ENCODE measurements at regions not wholly inside any gene's neighbourhood (a gene's known extent, or its start where the extent isn't known, plus 50 kb on each side); places are given as distances from the start of the nearest gene placed in this dataset.
"Not testable (repeated sequence)": the region's sequence is repeated elsewhere in the genome, so short reads cannot be mapped to it uniquely, and the experiment has no call there.

- peak; percentile 47 to 64 for DNase-seq
These were observed 115.4 kb downstream of the LHX2 start for GRCh38 chr9:124126648-124127646.

GRCh38 chr9:124128568-124129166 lies 117.1 kb downstream of the LHX2 start:
- peak in 1 of 2 experiments; percentile 33 for DNase-seq

GRCh38 chr9:124130277-124131075 lies 118.9 kb downstream of the LHX2 start:
- no peak for DNase-seq

- not testable (repeated sequence) for DNase-seq
These were observed 120.0 kb downstream of the LHX2 start for GRCh38 chr9:124131518-124131917.

GRCh38 chr9:124132671-124133147 lies 121.1 kb downstream of the LHX2 start:
- DNase-seq = no peak

GRCh38 chr9:124133727-124134126 lies 122.2 kb downstream of the LHX2 start:
- DNase-seq = peak in 1 of 2 experiments; percentile 40

- no peak for DNase-seq
These were observed 123.0 kb downstream of the LHX2 start for GRCh38 chr9:124134526-124134925.

GRCh38 chr9:124135813-124136365 lies 121.9 kb upstream of the NEK6 start:
- no peak for DNase-seq

GRCh38 chr9:124137009-124137943 lies 120.5 kb upstream of the NEK6 start:
- no peak for DNase-seq

- DNase-seq = no peak
These were observed 119.8 kb upstream of the NEK6 start for GRCh38 chr9:124137944-124138335.

- no peak for DNase-seq
These were observed 118.7 kb upstream of the NEK6 start for GRCh38 chr9:124139001-124139400.

GRCh38 chr9:124140941-124141568 lies 116.7 kb upstream of the NEK6 start:
- no peak for DNase-seq

GRCh38 chr9:124144561-124145123 lies 113.1 kb upstream of the NEK6 start:
- not testable (repeated sequence) for DNase-seq

- peak in 1 of 2 experiments; percentile 8 for DNase-seq
These were observed 111.7 kb upstream of the NEK6 start for GRCh38 chr9:124146031-124146561.

GRCh38 chr9:124149992-124150391 lies 107.8 kb upstream of the NEK6 start:
- DNase-seq = no peak

- DNase-seq = no peak
These were observed 93.9 kb upstream of the NEK6 start for GRCh38 chr9:124163760-124164255.

- no peak for DNase-seq
These were observed 92.9 kb upstream of the NEK6 start for GRCh38 chr9:124164811-124165210.

GRCh38 chr9:124174433-124174832 lies 83.3 kb upstream of the NEK6 start:
- no peak for DNase-seq

- not testable (repeated sequence) for DNase-seq
These were observed 80.2 kb upstream of the NEK6 start for GRCh38 chr9:124177522-124177921.
